ENCODE measurements at regions not wholly inside any gene's neighbourhood (a gene's known extent, or its start where the extent isn't known, plus 50 kb on each side); places are given as distances from the start of the nearest gene placed in this dataset.
"Not testable (repeated sequence)": the region's sequence is repeated elsewhere in the genome, so short reads cannot be mapped to it uniquely, and the experiment has no call there.

GRCh38 chr14:70269582-70269981 lies 80.8 kb upstream of the SLC8A3 start:
- DNase-seq = no peak

GRCh38 chr14:70268760-70269159 lies 80.0 kb upstream of the SLC8A3 start:
- no peak for DNase-seq

GRCh38 chr14:70266157-70266556 lies 77.4 kb upstream of the SLC8A3 start:
- DNase-seq = no peak

GRCh38 chr14:70265422-70265821 lies 76.7 kb upstream of the SLC8A3 start:
- DNase-seq = no peak

GRCh38 chr14:70259420-70259819 lies 70.7 kb upstream of the SLC8A3 start:
- DNase-seq = no peak

GRCh38 chr14:70257526-70257925 lies 68.8 kb upstream of the SLC8A3 start:
- DNase-seq = peak; percentile 19

- DNase-seq = no peak
Observed at GRCh38 chr14:70256601-70257000, 67.8 kb upstream of the SLC8A3 start.

- peak; percentile 10 for DNase-seq
Observed at GRCh38 chr14:70255071-70256057, 66.6 kb upstream of the SLC8A3 start.

GRCh38 chr14:70254476-70254961 lies 65.8 kb upstream of the SLC8A3 start:
- peak; percentile 54 for DNase-seq

- not testable (repeated sequence) for DNase-seq
Observed at GRCh38 chr14:70253547-70253946, 64.8 kb upstream of the SLC8A3 start.

GRCh38 chr14:70245026-70245425 lies 56.3 kb upstream of the SLC8A3 start:
- DNase-seq = no peak

- DNase-seq = no peak
Observed at GRCh38 chr14:70239802-70240201, 51.1 kb upstream of the SLC8A3 start.

- DNase-seq = not testable (repeated sequence)
Observed at GRCh38 chr14:70238635-70239034, 49.9 kb upstream of the SLC8A3 start.
